ENCODE measurements at regions not wholly inside any gene's neighbourhood (a gene's known extent, or its start where the extent isn't known, plus 50 kb on each side); places are given as distances from the start of the nearest gene placed in this dataset.

- no peak for TF ChIP-seq CTCF (IDR thresholded peaks at IDR 0.05; ENCODE audit: low read depth, low read length)
- no peak overlapping the region for H3K4me3 ChIP-seq (ENCODE audit: low read depth, low read length)
Measured at GRCh38 chr18:43876286-43876685, 599.0 kb upstream of the SYT4 start.

GRCh38 chr18:43876748-43877147 lies 599.5 kb upstream of the SYT4 start:
- TF ChIP-seq CTCF (IDR thresholded peaks at IDR 0.05; ENCODE audit: low read depth, low read length): no peak
- H3K4me3 ChIP-seq (ENCODE audit: low read depth, low read length): no peak overlapping the region

DNA sequence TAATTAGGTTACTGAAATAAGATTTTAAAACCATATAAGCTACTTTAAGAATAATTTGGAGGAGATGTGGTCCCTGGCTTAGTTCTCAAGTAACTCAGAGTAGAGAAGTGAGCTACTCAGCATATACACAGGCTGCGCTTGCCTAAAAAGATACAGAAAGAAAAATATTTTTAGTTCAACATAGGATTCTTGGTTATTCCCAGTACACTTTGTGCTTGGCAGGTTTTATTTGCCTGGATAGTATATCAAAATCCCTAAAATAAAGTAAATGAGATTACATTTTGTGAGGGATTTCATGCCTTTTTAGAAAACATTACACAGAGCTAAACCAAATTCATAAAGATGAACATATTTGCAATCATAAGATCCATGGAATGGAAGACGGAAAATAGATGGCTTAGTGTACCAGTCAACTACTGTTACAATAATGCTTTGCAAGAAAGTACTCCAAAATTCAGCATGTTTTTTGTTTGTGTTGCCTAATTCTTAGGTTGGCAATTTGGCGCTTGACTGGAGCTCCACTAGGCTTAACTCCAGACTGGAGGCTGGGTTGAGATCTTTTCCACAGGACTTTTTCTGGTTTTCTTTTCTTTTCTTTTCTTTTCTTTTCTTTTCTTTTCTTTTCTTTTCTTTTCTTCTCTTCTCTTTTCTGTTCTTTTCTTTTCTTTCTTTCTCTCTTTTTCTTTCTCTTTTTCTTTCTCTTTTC lies 600.5 kb upstream of the SYT4 start:
- no peak overlapping the region for H3K4me3 ChIP-seq (ENCODE audit: low read depth, low read length)
- no peak for TF ChIP-seq CTCF (IDR thresholded peaks at IDR 0.05; ENCODE audit: low read depth, low read length)

- TF ChIP-seq CTCF (IDR thresholded peaks at IDR 0.05; ENCODE audit: low read depth, low read length): no peak
- H3K4me3 ChIP-seq (ENCODE audit: low read depth, low read length): no peak overlapping the region
Measured at GRCh38 chr18:43879415-43879814, 602.1 kb upstream of the SYT4 start.

- TF ChIP-seq CTCF (IDR thresholded peaks at IDR 0.05; ENCODE audit: low read depth, low read length): no peak
- no peak overlapping the region for H3K4me3 ChIP-seq (ENCODE audit: low read depth, low read length)
Measured at GRCh38 chr18:43882358-43883055, 605.2 kb upstream of the SYT4 start.

GRCh38 chr18:43883886-43884285 lies 606.6 kb upstream of the SYT4 start:
- no peak overlapping the region for H3K4me3 ChIP-seq (ENCODE audit: low read depth, low read length)
- no peak for TF ChIP-seq CTCF (IDR thresholded peaks at IDR 0.05; ENCODE audit: low read depth, low read length)

GRCh38 chr18:43886341-43886740 lies 609.1 kb upstream of the SYT4 start:
- TF ChIP-seq CTCF (IDR thresholded peaks at IDR 0.05; ENCODE audit: low read depth, low read length): no peak
- no peak overlapping the region for H3K4me3 ChIP-seq (ENCODE audit: low read depth, low read length)
